Glutamatergic neuron (in vitro differentiated cells): ENCODE measurements at regions not wholly inside any gene's neighbourhood (a gene's known extent, or its start where the extent isn't known, plus 50 kb on each side); places are given as distances from the start of the nearest gene placed in this dataset.

Source experiments
- DNase-seq: peaks from one replicate; pipeline ENCODE4 v3.0.0; 2022
- H3K27ac Mint-ChIP-seq: one replicate; pipeline ENCODE4 v1.8.0; 2020; ENCODE audit warnings: mild to moderate bottlenecking, mixed read lengths, inconsistent platforms; ENCODE audit not compliant: unreplicated experiment
- H3K27me3 Mint-ChIP-seq: one replicate; pipeline ENCODE4 v1.8.0; 2020; ENCODE audit warnings: mild to moderate bottlenecking, moderate library complexity, mixed read lengths, inconsistent platforms; ENCODE audit not compliant: unreplicated experiment
- H3K36me3 Mint-ChIP-seq: one replicate; pipeline ENCODE4 v1.8.0; 2020; ENCODE audit warnings: mild to moderate bottlenecking, mixed read lengths, inconsistent platforms; ENCODE audit not compliant: unreplicated experiment
- H3K4me1 Mint-ChIP-seq: one replicate; pipeline ENCODE4 v1.8.0; 2020; ENCODE audit warnings: mild to moderate bottlenecking, low read depth, mixed read lengths, inconsistent platforms; ENCODE audit not compliant: unreplicated experiment
- H3K4me3 Mint-ChIP-seq: one replicate; pipeline ENCODE4 v1.8.0; 2020; ENCODE audit warnings: mild to moderate bottlenecking, mixed read lengths, inconsistent platforms; ENCODE audit not compliant: unreplicated experiment
- H3K9me3 Mint-ChIP-seq: one replicate; pipeline ENCODE4 v1.8.0; 2020; ENCODE audit warnings: mild to moderate bottlenecking, moderate library complexity, mixed read lengths, inconsistent platforms; ENCODE audit not compliant: unreplicated experiment
- CTCF ChIP-seq: fragments of 200-600 bp; sonication (generic); IDR thresholded peaks from one replicate; pipeline ENCODE4 v1.5.0; 2021; ENCODE audit not compliant: partially characterized antibody, unreplicated experiment

- Mint-ChIP-seq H3K27me3 (peaks cover 12% of the 10 kb centered on the region), H3K4me3 (no peak overlapping the region), H3K9me3 (peaks cover 21% of the 10 kb centered on the region), H3K4me1 (no peaks in the 10 kb centered on the region), H3K36me3 (peaks cover 12% of the 10 kb centered on the region), H3K27ac (no peak overlapping the region)
- no peak for DNase-seq
- no peak for TF ChIP-seq CTCF
Observed at GRCh38 chr1:4600615-4601460, 53.6 kb upstream of the AJAP1 start.

DNA sequence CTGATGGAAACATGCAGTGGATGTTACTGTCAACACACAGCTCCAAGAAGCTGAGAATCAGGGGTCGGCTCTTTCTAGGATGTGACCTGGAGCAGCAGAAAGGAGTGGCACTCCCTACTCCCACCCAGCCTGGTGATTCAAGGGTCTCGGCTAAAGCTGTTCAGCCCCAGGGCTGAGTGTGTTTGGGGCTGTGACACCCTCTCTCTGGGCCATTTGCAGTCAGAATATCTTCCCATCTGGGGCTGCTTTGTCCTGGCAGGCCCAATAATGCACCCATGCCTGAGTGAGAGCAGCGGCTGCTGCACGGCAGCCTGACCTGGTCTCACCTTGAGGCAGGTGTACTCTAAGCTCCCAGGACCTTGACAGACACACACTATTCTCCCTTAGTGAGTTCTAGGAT, 52.5 kb upstream of the AJAP1 start:
- Mint-ChIP-seq H3K9me3 (peaks cover 27% of the 10 kb centered on the region), H3K4me1 (no peaks in the 10 kb centered on the region), H3K27me3 (peaks cover 14% of the 10 kb centered on the region), H3K27ac (no peak overlapping the region), H3K4me3 (no peak overlapping the region), H3K36me3 (peaks cover 16% of the 10 kb centered on the region)
- no peak for DNase-seq
- no peak for TF ChIP-seq CTCF

DNA sequence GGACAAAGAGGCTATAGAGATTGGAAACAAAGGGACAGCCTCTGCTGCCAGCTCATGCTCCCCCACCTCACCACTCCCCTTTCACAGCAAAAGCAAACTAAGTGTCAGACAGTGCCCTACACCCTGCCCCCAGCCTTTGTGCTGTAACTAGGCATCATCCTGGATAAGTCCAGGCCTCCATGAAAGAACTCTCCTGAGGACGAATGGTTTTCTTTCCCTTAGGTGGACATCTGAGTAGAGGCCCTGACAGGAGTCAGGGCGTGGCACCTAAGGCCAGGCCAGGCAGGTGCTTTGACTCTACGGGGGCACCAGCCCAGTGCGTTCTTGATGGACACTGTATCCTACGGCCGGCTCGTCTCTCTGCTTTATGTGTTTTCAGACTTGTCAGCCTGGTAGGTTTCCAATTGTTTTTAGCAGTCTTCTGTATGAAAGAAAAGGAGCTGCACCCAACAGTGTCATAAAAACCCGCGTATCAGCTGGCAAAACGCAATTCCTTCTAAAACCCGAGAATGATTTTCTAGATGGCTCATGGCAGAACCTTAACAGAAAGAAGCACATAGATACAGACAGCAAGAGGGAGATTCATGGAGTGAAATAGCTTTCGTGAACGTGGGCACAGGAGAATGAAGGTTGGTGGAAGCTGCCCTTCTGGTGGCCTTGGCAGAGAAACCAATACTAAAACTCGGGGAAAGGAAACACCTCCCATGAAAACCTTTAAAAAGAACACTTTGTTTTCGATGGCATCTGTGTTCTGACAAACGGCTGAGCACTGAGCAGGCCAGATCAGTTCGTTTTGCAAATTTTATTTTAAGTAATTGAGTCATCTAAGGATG, 51.7 kb upstream of the AJAP1 start:
- peaks cover 30% of the 10 kb centered on the region for H3K9me3 Mint-ChIP-seq
- no peak for TF ChIP-seq CTCF
- peaks cover 19% of the 10 kb centered on the region for H3K36me3 Mint-ChIP-seq

GRCh38 chr1:4603295-4604110, 50.9 kb upstream of the AJAP1 start:
- no peak overlapping the region for H3K4me3 Mint-ChIP-seq
- no peak for DNase-seq
- no peak for TF ChIP-seq CTCF
- H3K27me3 Mint-ChIP-seq, result peaks cover 14% of the 10 kb centered on the region
- no peaks in the 10 kb centered on the region for H3K4me1 Mint-ChIP-seq
- peaks cover 27% of the 10 kb centered on the region for H3K36me3 Mint-ChIP-seq
- no peak overlapping the region for H3K27ac Mint-ChIP-seq
- H3K9me3 Mint-ChIP-seq, result peaks cover 29% of the 10 kb centered on the region

More for the DNA sequence above, 51.7 kb upstream of the AJAP1 start:
- Mint-ChIP-seq H3K27me3 (peaks cover 14% of the 10 kb centered on the region), H3K27ac (no peak overlapping the region), H3K4me1 (no peaks in the 10 kb centered on the region), H3K4me3 (no peak overlapping the region)
- no peak for DNase-seq
